SK-N-SH (cell line): ENCODE measurements at regions not wholly inside any gene's neighbourhood (a gene's known extent, or its start where the extent isn't known, plus 50 kb on each side); places are given as distances from the start of the nearest gene placed in this dataset.

Experiments used
- CTCF ChIA-PET: fragments of 300-600, 350-600 bp; formaldehyde crosslinking; extraction: SDS; loops from one replicate; lab custom pipeline; 2021; lab: Yijun Ruan, JAX
- POLR2A ChIA-PET: fragments of 350-600 bp; sonication (Branson Sonifier 250); formaldehyde crosslinking; extraction: SDS; loops from one replicate; lab custom pipeline; 2020; ENCODE audit warnings: antibody characterized with exemption, inconsistent platforms; lab: Yijun Ruan, JAX
- DNase-seq: peaks from one replicate; pipeline ENCODE4 v3.0.0; 2012
- H2AFZ ChIP-seq: fragments of 200-600 bp; sonication (generic); 2 replicates; pipeline ENCODE4 v1.8.1; 2016; ENCODE audit warnings: antibody characterized with exemption, mild to moderate bottlenecking, low read depth
- H3F3A ChIP-seq: fragments of 200-600 bp; sonication (generic); replicated peaks from 2 replicates; pipeline ENCODE3; 2016; ENCODE audit warnings: antibody characterized with exemption, mild to moderate bottlenecking; ENCODE audit not compliant: insufficient read depth
- H3K27ac ChIP-seq, 2 experiments: fragments of 200-500 bp in 1 of 2; fragments of 200-600 bp in 1 of 2; sonication (Bioruptor generic) in 1 of 2; sonication (generic), shearing (Covaris generic) in 1 of 2; 2 replicates each; pipeline versions ENCODE4 v1.5.1 to v1.6.1; 2014 to 2016; ENCODE audit warnings: low read depth in 2 of 2, inconsistent platforms in 1 of 2, low read length in 1 of 2, mild to moderate bottlenecking in 1 of 2, mixed read lengths in 1 of 2
- H3K27me3 ChIP-seq: fragments of 200-600 bp; sonication (generic), shearing (Covaris generic); 2 replicates; pipeline ENCODE4 v1.6.1; 2016; ENCODE audit warnings: mixed run types; ENCODE audit not compliant: insufficient read depth
- H3K36me3 ChIP-seq, 2 experiments: fragments of 200-500 bp in 1 of 2; fragments of 200-600 bp in 1 of 2; sonication (Bioruptor generic) in 1 of 2; sonication (generic) in 1 of 2; replicated peaks in 1 of 2; 2 replicates each; pipeline versions ENCODE3 to v1.5.1; 2014 to 2016; ENCODE audit warnings: low read length in 1 of 2, mild to moderate bottlenecking in 1 of 2; ENCODE audit not compliant: insufficient read depth in 2 of 2, control insufficient read depth in 1 of 2
- H3K4me1 ChIP-seq, 2 experiments: fragments of 200-500 bp in 1 of 2; fragments of 200-600 bp in 1 of 2; sonication (Bioruptor generic) in 1 of 2; sonication (generic), shearing (Covaris generic) in 1 of 2; 2 replicates each; pipeline versions ENCODE4 v1.5.1 to v1.6.1; 2014 to 2016; ENCODE audit warnings: low read depth in 1 of 2, low read length in 1 of 2, mixed run types in 1 of 2; ENCODE audit not compliant: insufficient read depth in 2 of 2, control insufficient read depth in 1 of 2
- H3K4me2 ChIP-seq: fragments of 200-600 bp; sonication (generic), shearing (Covaris generic); 2 replicates; pipeline ENCODE4 v1.6.1; 2017; ENCODE audit warnings: mixed run types
- H3K4me3 ChIP-seq, 2 experiments: fragments of 200-500 bp in 1 of 2; fragments of 200-600 bp in 1 of 2; sonication (Bioruptor generic) in 1 of 2; sonication (generic), shearing (Covaris generic) in 1 of 2; 2 replicates each; pipeline versions ENCODE4 v1.5.1 to v1.8.1; 2014 to 2016; ENCODE audit warnings: low read depth in 2 of 2, inconsistent platforms in 1 of 2, low read length in 1 of 2, mild to moderate bottlenecking in 1 of 2, mixed read lengths in 1 of 2, moderate library complexity in 1 of 2
- H3K79me2 ChIP-seq: fragments of 200-600 bp; sonication (generic); 2 replicates; pipeline ENCODE4 v1.8.1; 2017; ENCODE audit warnings: mild to moderate bottlenecking; ENCODE audit not compliant: insufficient read depth
- H3K9ac ChIP-seq: fragments of 200-600 bp; sonication (generic); 2 replicates; pipeline ENCODE4 v1.6.1; 2017; ENCODE audit warnings: mixed run types
- H3K9me2 ChIP-seq: fragments of 200-600 bp; sonication (generic); 2 replicates; pipeline ENCODE4 v1.6.1; 2017; ENCODE audit warnings: mixed run types
- H3K9me3 ChIP-seq: fragments of 200-600 bp; sonication (generic); 2 replicates; pipeline ENCODE4 v1.6.1; 2017; ENCODE audit warnings: mixed run types, mild to moderate bottlenecking, moderate library complexity
- H4K20me1 ChIP-seq: fragments of 200-600 bp; sonication (generic); 2 replicates; pipeline ENCODE4 v1.6.1; 2017; ENCODE audit warnings: mild to moderate bottlenecking, mixed run types; ENCODE audit not compliant: insufficient read depth
- EP300 ChIP-seq, 2 experiments: IDR thresholded peaks; 2 replicates each; pipeline versions ENCODE4 v1.4.0 to v1.6.1; 2012; ENCODE audit warnings: borderline replicate concordance in 1 of 2, low read depth in 1 of 2, low read length in 1 of 2
- EZH2phosphoT487 ChIP-seq: fragments of 200-600 bp; sonication (generic); IDR thresholded peaks from 2 replicates; pipeline ENCODE4 v1.6.1; 2017; ENCODE audit warnings: low read depth, mixed run types, mild to moderate bottlenecking, antibody characterized with exemption, moderate library complexity, borderline replicate concordance
- FOSL2 ChIP-seq: IDR thresholded peaks from 2 replicates; pipeline ENCODE4 v1.4.0; 2012; ENCODE audit warnings: low read depth, mild to moderate bottlenecking, moderate library complexity, borderline replicate concordance
- FOXJ3 ChIP-seq: sonication (generic); formaldehyde crosslinking; IDR thresholded peaks from 2 replicates; pipeline ENCODE4 v1.5.1; 2020; ENCODE audit warnings: mild to moderate bottlenecking, missing genetic modification reagents
- FOXM1 ChIP-seq: IDR thresholded peaks from 2 replicates; pipeline ENCODE4 v1.4.0; 2012; ENCODE audit warnings: low read depth, mild to moderate bottlenecking
- MEF2A ChIP-seq: IDR thresholded peaks from 2 replicates; pipeline ENCODE4 v1.4.0; 2012; ENCODE audit warnings: low read depth, borderline replicate concordance
- MXI1 ChIP-seq: IDR thresholded peaks from 2 replicates; pipeline ENCODE4 v1.6.1; 2012; ENCODE audit warnings: mild to moderate bottlenecking, low read depth, low read length, improper control_type of control experiment
- NRF1 ChIP-seq: IDR thresholded peaks from 2 replicates; pipeline ENCODE4 v1.6.1; 2012; ENCODE audit warnings: low read depth, mild to moderate bottlenecking, low read length
- PBX3 ChIP-seq: IDR thresholded peaks from 2 replicates; pipeline ENCODE4; 2012
- POLR2AphosphoS5 ChIP-seq: IDR thresholded peaks from 2 replicates; pipeline ENCODE4 v1.6.1; 2012; ENCODE audit warnings: low read depth, low read length
- RAD21 ChIP-seq: IDR thresholded peaks from 2 replicates; pipeline ENCODE4 v1.6.1; 2012; ENCODE audit warnings: mild to moderate bottlenecking, low read length
- RCOR1 ChIP-seq: fragments of 150-350 bp; IDR thresholded peaks from 2 replicates; pipeline ENCODE4 v1.6.1; 2017; ENCODE audit warnings: antibody characterized with exemption, low read length
- SIN3A ChIP-seq: IDR thresholded peaks from 2 replicates; pipeline ENCODE4 v1.6.1; 2012; ENCODE audit warnings: low read depth, mild to moderate bottlenecking, low read length, moderate library complexity, borderline replicate concordance
- TAF1 ChIP-seq: IDR thresholded peaks from 2 replicates; pipeline ENCODE4 v1.6.1; 2012; ENCODE audit warnings: low read depth, mild to moderate bottlenecking, low read length, moderate library complexity, borderline replicate concordance
- TCF12 ChIP-seq: IDR thresholded peaks from 2 replicates; pipeline ENCODE4 v1.4.0; 2012
- USF1 ChIP-seq: IDR thresholded peaks from 2 replicates; pipeline ENCODE4 v1.4.0; 2012; ENCODE audit warnings: low read depth, borderline replicate concordance
- ZBTB33 ChIP-seq: IDR thresholded peaks from 2 replicates; pipeline ENCODE4 v1.4.0; 2012; ENCODE audit warnings: low read depth, borderline replicate concordance
- WGBS: methylation state at CpG from one replicate; pipeline ENCODE4 v1.1.6; 2017; ENCODE audit warnings: low lambda C conversion rate; 5-methylcytosine and 5-hydroxymethylcytosine counted together
- TF ChIP-seq, protein P1 (sequence below): fragments of 150-350 bp; IDR thresholded peaks from 2 replicates; pipeline ENCODE4 v1.6.1; 2017; ENCODE audit warnings: antibody characterized with exemption, low read length, low read depth, borderline replicate concordance
- TF ChIP-seq, protein P2 (sequence below): fragments of 150-350 bp; IDR thresholded peaks from 2 replicates; pipeline ENCODE4 v1.6.1; 2016; ENCODE audit warnings: mild to moderate bottlenecking, low read depth, low read length

DNA sequence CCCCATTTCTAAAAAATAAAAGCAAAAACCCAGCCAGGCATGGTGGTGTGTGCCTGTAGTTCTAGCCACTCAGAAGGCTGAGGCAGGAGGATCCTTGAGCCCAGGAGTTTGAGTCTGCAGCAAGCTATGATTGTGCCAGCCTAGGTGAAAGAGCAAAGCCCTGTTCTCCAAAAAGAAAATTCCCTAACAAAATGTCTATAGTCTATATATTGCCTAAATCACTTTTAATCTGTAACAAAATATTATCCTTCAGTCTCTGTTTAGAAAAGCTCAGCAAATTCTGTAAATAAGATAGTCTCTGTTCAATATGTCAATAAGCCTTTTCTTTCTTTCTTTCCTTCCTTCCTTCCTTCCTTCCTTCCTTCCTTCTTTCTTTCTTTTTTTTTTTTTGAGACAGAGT is 75.8 kb upstream of the ZFP64 start:
- DNase-seq = no peak
- no peak for TF ChIP-seq FOSL2
- Histone ChIP-seq H3K79me2 (no peaks in the 10 kb centered on the region), H3K4me3 (no peak overlapping the region), H3K9me2 (no peaks in the 10 kb centered on the region), H3K4me1 (peaks cover 4 to 9% of the 10 kb centered on the region in 2 experiments; a peak in 3 of 4 replicates), H3K36me3 (no peaks in the 10 kb centered on the region), H3K27ac (no peak overlapping the region), H2AFZ (no peak overlapping the region), H3K4me2 (no peak overlapping the region), H3F3A (no peaks in the 10 kb centered on the region), H4K20me1 (no peaks in the 10 kb centered on the region), H3K9me3 (no peaks in the 10 kb centered on the region), H3K9ac (no peak overlapping the region), H3K27me3 (no peaks in the 10 kb centered on the region)
- POLR2A ChIA-PET = no interaction called here
- CTCF ChIA-PET = no interaction called here

DNA sequence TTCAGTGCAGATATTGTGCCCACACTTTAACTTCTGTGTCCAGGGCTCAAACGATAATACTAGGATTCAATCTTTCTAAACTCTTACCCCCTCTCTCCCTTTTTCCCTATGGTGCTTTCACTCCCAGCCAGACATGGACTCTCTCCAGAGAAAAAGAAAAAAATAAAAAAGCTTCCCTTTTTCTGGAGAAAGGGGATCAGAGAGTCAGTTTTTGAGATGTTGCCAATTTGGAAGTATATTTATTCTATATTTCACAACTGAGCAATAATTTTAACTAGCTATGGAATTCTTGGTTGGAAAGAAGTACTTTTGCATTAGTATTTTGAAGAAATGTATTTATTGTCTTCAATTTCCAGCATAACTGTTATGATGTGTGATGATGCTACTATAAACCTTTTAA is 72.2 kb upstream of the ZFP64 start:
- Histone ChIP-seq H3K4me3 (no peak overlapping the region), H3K4me1 (peaks cover 0 to 13% of the 10 kb centered on the region in 2 experiments; a peak in 3 of 4 replicates), H3F3A (no peaks in the 10 kb centered on the region), H3K9me3 (no peaks in the 10 kb centered on the region), H3K9me2 (no peaks in the 10 kb centered on the region), H3K4me2 (no peak overlapping the region), H3K79me2 (no peaks in the 10 kb centered on the region), H3K27me3 (no peaks in the 10 kb centered on the region), H4K20me1 (no peaks in the 10 kb centered on the region), H3K27ac (no peak overlapping the region), H2AFZ (0 out of 2 replicates have a peak overlapping the region, but pooled peaks have one; percentile 29), H3K9ac (no peak overlapping the region), H3K36me3 (no peaks in the 10 kb centered on the region)
- 24% methylated on average over 1 of the region's 1 CpG for WGBS
- DNase-seq = no peak
- ChIA-PET CTCF (interaction anchor here (0.9 kb wide), 1 partner anchor 11 kb away, joined by 3 read pairs; no protein-coding TSS in a partner anchor), POLR2A (no interaction called here)
- TF ChIP-seq MXI1 (no peak), TAF1 (no peak), FOXJ3 (CRISPR knock-in tag) (no peak), MEF2A (no peak), TCF12 (no peak), EZH2phosphoT487 (no peak), RCOR1 (no peak), FOXM1 (no peak), PBX3 (no peak), USF1 (no peak), NRF1 (no peak), POLR2AphosphoS5 (no peak), EP300 (IDR thresholded peaks at IDR 0.05; ENCODE audit: borderline replicate concordance in 1 of 2, low read depth in 1 of 2, low read length in 1 of 2) (no peak), SIN3A (no peak), RAD21 (no peak), ZBTB33 (no peak)
- TF ChIP-seq, protein P1, sequence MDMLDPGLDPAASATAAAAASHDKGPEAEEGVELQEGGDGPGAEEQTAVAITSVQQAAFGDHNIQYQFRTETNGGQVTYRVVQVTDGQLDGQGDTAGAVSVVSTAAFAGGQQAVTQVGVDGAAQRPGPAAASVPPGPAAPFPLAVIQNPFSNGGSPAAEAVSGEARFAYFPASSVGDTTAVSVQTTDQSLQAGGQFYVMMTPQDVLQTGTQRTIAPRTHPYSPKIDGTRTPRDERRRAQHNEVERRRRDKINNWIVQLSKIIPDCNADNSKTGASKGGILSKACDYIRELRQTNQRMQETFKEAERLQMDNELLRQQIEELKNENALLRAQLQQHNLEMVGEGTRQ = no peak
- TF ChIP-seq, protein P2, sequence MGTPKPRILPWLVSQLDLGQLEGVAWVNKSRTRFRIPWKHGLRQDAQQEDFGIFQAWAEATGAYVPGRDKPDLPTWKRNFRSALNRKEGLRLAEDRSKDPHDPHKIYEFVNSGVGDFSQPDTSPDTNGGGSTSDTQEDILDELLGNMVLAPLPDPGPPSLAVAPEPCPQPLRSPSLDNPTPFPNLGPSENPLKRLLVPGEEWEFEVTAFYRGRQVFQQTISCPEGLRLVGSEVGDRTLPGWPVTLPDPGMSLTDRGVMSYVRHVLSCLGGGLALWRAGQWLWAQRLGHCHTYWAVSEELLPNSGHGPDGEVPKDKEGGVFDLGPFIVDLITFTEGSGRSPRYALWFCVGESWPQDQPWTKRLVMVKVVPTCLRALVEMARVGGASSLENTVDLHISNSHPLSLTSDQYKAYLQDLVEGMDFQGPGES = no peak
